HK-2 (cell line): ENCODE measurements at regions not wholly inside any gene's neighbourhood (a gene's known extent, or its start where the extent isn't known, plus 50 kb on each side); places are given as distances from the start of the nearest gene placed in this dataset.
A peak's percentile ranks its signal among the peaks of the same experiment; 100 is the strongest.
"Not testable (repeated sequence)": the region's sequence is repeated elsewhere in the genome, so short reads cannot be mapped to it uniquely, and the experiment has no call there.

Source experiments
- DNase-seq: peaks from one replicate; pipeline ENCODE4 v3.0.0-alpha.2; 2018; ENCODE audit not compliant: unreplicated experiment

- no peak for DNase-seq
These were observed 348.9 kb upstream of the DSEL start for GRCh38 chr18:67865400-67865799.

DNA sequence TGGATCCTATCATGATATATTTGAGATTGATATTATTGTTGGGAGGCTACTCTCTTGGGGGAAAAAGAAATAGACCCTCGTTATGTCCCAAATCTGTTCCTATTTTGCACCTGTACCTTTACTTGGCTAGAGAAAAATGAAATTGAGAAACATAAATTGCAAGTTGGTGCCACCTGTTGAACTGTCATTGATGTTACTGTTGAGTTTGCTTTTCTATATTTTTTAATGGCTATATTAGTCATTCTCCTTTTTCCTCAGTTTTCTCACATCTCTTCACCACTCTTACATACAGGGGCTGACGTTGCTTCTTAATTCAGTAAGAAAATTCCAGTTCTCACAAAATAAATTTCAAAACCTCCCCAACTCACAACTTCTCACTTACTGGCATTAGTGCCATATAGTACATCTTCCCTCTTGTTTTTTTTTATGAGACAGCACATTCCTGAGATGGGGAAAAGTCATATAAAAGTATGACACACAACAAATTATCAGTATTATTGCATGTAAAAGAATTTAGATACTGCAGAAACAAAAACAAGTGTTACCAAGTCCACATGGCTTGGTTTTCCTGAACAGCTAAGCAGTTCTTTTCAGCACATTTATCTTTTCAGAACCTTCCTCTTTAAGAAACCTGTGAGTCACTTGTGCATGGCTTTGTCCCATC lies 348.3 kb upstream of the DSEL start:
- DNase-seq, result no peak

GRCh38 chr18:67862069-67862468 lies 345.5 kb upstream of the DSEL start:
- no peak for DNase-seq

DNA sequence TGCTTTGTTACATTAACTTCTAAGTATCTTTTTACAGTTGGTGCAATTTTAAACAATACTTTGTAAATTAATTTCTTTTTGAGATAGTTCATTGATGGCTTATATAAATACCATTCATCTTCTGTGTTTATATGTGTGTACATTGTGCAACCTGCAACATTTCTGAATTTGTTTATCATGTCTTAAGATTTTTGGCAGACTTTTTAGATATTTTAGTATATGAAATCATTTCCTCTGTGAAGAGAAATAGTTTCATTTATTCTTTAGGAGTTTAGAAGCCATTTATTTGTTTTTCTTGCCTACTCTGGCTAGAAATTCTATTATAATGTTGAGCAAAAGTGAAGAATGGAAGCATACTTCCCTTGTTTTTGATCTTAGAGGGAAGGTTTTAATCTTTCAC lies 337.8 kb upstream of the DSEL start:
- no peak for DNase-seq

DNA sequence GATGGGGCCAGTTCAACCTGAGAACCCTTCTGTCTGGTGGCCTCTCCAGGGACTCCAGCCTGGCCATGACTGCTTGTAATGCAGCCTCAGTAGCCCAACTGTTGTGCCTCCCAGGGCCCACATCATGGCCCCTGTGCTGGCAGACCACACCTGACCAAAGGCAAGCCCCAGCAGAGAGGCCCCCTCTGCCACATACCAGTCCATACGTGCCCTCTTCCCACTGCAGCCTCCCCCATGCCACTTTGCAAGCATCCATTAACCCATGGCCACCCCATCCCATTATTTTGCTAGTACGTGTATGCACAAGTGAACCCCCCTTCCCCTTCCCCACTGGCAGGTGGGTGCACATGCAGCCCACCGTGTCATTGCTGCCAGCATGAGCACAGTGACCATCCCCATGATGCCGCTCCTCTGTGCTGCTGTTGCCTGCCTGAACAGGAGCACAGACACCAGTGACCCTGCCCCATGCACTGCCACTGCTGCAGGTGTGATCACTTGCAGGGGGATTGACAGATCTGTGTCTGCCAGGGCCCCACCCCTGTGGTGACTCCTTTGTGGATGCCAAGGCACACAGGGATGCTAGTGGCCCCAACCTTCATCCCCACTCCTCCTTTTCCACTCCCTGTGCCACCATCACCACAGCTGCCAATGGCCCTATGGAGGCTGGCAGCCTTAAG lies 330.0 kb upstream of the DSEL start:
- no peak for DNase-seq

GRCh38 chr18:67845035-67845434 lies 328.5 kb upstream of the DSEL start:
- DNase-seq, result no peak

DNA sequence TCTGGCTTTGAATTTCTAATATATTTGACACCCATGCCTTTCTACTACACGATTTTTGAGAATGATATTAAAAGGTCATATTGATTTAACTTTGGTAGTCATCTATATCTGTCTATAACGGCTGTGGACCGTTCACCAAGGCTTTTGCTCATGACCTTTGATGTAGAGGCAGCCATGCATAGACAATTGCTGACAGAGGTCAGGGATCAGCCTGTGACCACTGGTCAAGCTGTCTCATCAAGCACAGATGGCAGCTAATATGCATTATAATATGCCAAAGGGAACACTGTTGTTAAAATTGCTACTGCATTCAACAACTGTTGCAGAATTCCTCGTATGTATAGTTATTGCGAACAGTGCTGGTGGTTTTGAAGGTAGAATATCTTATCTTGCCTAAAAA lies 323.9 kb upstream of the DSEL start:
- DNase-seq, result no peak

GRCh38 chr18:67818432-67818831 lies 301.9 kb upstream of the DSEL start:
- DNase-seq, result no peak

GRCh38 chr18:67815280-67815679 lies 298.8 kb upstream of the DSEL start:
- no peak for DNase-seq

DNA sequence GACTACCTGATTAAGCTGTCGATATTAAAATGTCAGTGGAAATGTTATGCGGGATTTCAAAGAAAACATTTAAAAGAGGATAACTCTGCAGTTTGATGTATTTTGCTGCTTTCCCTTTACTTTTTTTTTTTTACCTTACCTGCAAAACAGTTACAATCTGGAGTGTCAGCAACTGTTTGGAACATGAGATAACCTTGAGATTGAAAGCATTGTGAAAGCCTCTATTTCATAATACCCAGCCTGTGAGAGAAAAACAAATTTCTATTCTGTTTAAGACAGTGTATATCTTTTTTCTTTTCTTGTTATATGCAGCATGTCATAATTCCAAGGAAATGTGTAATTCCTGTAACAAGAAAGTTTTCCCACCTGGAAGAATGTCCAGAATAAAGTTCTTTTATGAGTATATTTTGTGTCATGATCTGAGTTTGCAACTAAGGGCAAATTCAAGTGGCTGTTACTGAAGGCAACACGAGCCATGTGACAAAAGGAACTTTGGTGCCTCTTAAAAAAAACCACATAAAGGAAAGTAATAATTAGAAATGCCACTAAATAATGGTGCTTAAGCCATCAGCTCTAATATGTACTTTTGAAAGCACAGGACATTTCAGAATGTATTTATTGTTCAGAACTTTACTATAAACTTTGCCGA lies 297.0 kb upstream of the DSEL start:
- DNase-seq, result no peak

DNA sequence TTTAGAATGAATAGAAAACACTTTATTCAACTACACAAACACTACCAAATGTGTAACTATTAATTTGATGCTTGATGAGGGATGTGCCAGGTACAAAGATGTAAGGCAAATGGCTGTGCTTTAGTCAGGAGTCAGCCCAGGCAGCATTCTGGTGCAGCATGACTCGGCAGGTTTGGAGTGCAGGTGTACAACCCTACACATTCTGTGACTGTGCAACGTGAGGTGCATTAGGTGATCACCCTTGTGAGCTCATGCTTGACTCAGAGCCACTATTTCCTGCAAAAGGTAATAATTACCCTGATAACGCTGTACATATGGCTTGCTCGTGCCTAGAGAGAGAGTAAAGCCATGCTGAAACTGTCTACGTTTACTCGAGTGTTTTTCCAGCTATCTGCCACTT lies 288.7 kb upstream of the DSEL start:
- DNase-seq, result no peak

DNA sequence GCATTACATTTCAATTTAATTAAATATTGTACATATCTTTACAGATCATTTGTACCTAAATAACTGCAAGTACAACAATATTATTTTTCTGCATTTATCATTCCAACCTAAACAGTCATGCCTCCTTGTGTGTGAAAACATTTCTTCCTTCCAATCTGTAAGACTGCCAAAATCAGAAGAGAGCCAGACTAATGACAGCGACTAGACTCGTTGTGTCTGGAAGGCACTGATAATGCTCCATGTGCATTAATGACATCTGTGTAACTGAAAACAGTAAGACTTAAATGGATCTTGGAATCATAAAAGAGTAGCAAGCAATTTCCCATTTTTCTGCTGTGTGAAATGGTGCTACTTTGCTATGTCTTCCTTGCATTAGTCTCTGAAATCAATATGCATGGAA lies 278.0 kb upstream of the DSEL start:
- no peak for DNase-seq

DNA sequence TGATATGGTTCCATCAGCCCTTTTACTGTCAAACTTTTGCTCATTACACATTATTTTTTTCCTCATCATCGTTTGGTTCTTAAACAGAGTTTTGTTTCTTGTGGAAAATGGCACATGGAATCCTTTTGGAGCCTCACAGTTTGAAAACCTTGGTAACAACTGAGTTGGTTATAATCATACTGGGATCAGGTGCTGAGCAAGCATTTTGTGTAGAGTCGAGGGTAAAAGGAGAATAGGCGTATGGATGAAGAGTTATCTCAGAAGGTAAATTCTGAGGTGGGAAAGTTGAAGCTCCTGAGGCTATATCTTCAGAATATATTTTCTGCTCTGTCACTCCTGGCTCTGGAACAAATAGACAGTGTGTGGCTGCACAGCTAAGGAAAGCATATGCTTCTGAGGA lies 274.0 kb upstream of the DSEL start:
- no peak for DNase-seq

DNA sequence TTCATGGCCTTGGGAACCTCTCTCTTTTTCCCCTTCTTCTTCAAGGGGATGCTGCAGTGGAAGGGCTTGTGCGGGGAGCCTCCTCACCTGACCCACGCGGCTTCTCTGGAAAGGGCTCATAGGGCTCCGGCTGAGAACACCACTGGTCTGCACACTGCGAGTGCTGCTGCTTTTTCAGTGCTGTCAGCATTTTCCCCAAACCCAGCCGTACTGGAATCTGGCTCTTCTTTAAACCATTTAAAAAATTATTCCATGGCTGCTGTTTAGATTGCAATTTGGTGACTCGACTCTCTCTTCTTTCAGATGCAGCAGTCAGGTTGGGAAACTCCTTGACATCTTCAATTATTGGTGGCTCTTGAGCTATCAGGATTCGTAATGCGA lies 272.6 kb upstream of the DSEL start:
- DNase-seq, result no peak

- no peak for DNase-seq
These were observed 272.0 kb upstream of the DSEL start for GRCh38 chr18:67788310-67789164.

- DNase-seq, result no peak
These were observed 266.9 kb upstream of the DSEL start for GRCh38 chr18:67783196-67783946.

GRCh38 chr18:67778016-67778415 lies 261.5 kb upstream of the DSEL start:
- no peak for DNase-seq

- no peak for DNase-seq
These were observed 260.4 kb upstream of the DSEL start for GRCh38 chr18:67776929-67777328.

DNA sequence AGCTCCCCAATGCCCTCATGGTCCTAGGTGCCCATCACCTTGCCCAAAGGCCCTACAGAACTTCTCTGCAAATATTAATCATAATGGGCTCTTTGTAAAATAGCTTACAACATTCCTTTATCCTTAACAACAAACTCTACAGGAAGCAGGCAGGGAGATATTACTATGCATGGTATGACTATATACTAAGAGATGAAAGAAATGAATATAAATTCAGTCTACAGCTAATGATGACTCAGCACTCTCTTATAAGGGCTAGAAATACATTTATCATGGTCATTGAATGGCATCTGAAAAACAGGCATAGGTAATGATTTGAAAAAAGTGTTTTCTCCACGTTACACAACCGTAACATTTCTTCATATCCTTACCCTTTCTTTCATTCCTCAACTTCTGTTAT lies 254.8 kb upstream of the DSEL start:
- DNase-seq, result no peak

GRCh38 chr18:67770520-67770919 lies 254.0 kb upstream of the DSEL start:
- no peak for DNase-seq

DNA sequence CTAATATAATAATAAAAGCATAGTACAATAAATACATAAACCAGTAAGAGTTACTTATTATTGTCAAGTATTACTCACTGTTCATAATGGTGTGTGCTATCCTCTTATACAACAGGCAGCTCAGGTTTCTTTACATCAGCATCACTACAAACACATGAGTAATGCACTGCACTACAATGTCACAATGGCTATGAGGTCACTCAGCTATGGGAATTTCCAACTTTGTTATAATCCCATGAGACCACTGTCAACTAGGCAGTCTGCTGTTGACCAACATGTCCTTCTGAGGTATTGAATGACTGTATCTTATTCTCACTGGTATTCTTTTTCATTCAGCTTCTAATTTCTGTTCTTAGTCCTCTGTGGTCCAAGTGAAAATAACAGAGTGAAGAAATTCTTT lies 250.4 kb upstream of the DSEL start:
- DNase-seq, result peak; percentile 4

GRCh38 chr18:67752211-67752610 lies 235.7 kb upstream of the DSEL start:
- DNase-seq, result not testable (repeated sequence)
